ENCODE measurements at regions not wholly inside any gene's neighbourhood (a gene's known extent, or its start where the extent isn't known, plus 50 kb on each side); places are given as distances from the start of the nearest gene placed in this dataset.

DNA sequence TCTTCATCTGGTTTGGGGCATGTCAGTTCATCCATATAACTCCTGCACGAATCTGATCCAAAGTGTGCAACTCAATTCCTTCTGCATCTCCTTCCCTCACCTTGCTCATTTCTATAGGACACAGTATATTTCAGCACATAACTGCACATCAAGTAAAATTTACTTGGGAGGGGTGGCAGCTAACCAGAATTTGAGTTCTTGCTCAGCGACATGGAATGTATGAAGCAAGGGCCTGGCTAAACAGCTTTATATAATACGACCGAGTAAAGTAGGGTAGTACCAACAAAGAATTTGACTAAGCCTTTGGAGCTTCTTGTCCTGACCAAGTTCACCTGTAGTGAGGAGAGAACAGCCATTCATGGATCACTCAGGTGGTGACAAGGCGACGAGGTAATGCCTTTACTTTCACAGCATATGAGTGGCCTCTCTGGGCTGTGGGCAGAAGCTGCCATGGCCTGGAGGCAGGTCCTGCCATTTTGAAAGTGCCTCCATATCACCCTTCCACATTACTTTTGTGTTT lies 570.2 kb upstream of the TNP1 start:
- no peak for TF ChIP-seq EZH2 (IDR thresholded peaks at IDR 0.05; ENCODE audit: borderline replicate concordance, low read length)
- TF ChIP-seq, protein P1, sequence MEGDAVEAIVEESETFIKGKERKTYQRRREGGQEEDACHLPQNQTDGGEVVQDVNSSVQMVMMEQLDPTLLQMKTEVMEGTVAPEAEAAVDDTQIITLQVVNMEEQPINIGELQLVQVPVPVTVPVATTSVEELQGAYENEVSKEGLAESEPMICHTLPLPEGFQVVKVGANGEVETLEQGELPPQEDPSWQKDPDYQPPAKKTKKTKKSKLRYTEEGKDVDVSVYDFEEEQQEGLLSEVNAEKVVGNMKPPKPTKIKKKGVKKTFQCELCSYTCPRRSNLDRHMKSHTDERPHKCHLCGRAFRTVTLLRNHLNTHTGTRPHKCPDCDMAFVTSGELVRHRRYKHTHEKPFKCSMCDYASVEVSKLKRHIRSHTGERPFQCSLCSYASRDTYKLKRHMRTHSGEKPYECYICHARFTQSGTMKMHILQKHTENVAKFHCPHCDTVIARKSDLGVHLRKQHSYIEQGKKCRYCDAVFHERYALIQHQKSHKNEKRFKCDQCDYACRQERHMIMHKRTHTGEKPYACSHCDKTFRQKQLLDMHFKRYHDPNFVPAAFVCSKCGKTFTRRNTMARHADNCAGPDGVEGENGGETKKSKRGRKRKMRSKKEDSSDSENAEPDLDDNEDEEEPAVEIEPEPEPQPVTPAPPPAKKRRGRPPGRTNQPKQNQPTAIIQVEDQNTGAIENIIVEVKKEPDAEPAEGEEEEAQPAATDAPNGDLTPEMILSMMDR (conservative IDR thresholded peaks at IDR 0.05 in 1 of 2, IDR thresholded peaks at IDR 0.05 in 1 of 2; ENCODE audit: extremely low read depth in 1 of 2, insufficient read depth in 1 of 2, low read depth in 1 of 2, low read length in 2 of 2): no peak
